NB4 (cell line): ENCODE measurements at regions not wholly inside any gene's neighbourhood (a gene's known extent, or its start where the extent isn't known, plus 50 kb on each side); places are given as distances from the start of the nearest gene placed in this dataset.

Experiments
- CTCF ChIP-seq: IDR thresholded peaks from one replicate; pipeline ENCODE4 v1.5.1; 2012; ENCODE audit warnings: low read depth, low read length
- MAX ChIP-seq: IDR thresholded peaks from 2 replicates; pipeline ENCODE4 v1.6.1; 2011; ENCODE audit warnings: low read depth, low read length
- MYC ChIP-seq: IDR thresholded peaks from 2 replicates; pipeline ENCODE4 v1.6.1; 2011; ENCODE audit warnings: low read depth, low read length
- POLR2A ChIP-seq: IDR thresholded peaks from 2 replicates; pipeline ENCODE4 v1.6.1; 2011; ENCODE audit warnings: mild to moderate bottlenecking; ENCODE audit not compliant: insufficient read length; ENCODE audit errors: extremely low read depth

GRCh38 chr3:124395162-124395561 lies 335.1 kb upstream of the UMPS start:
- TF ChIP-seq POLR2A = no peak
- no peak for TF ChIP-seq CTCF
- TF ChIP-seq MYC = no peak
- TF ChIP-seq MAX = no peak
